ENCODE measurements at regions not wholly inside any gene's neighbourhood (a gene's known extent, or its start where the extent isn't known, plus 50 kb on each side); places are given as distances from the start of the nearest gene placed in this dataset.

- DNase-seq = no peak
Measured at GRCh38 chr10:65320236-65321026, 1605.4 kb upstream of the LRRTM3 start.

GRCh38 chr10:65323802-65324201 lies 1602.0 kb upstream of the LRRTM3 start:
- no peak for DNase-seq

- no peak for DNase-seq
Measured at GRCh38 chr10:65325913-65326312, 1599.9 kb upstream of the LRRTM3 start.

- DNase-seq = no peak
Measured at GRCh38 chr10:65328486-65328885, 1597.3 kb upstream of the LRRTM3 start.

GRCh38 chr10:65335311-65335710 lies 1590.5 kb upstream of the LRRTM3 start:
- DNase-seq = no peak

- DNase-seq = no peak
Measured at GRCh38 chr10:65340340-65340739, 1585.5 kb upstream of the LRRTM3 start.

- peak; percentile 58 for DNase-seq
Measured at GRCh38 chr10:65341323-65341925, 1584.4 kb upstream of the LRRTM3 start.

- no peak for DNase-seq
Measured at GRCh38 chr10:65342245-65342644, 1583.6 kb upstream of the LRRTM3 start.

GRCh38 chr10:65346466-65346865 lies 1579.4 kb upstream of the LRRTM3 start:
- DNase-seq = no peak

- DNase-seq = no peak
Measured at GRCh38 chr10:65348637-65349036, 1577.2 kb upstream of the LRRTM3 start.

GRCh38 chr10:65350611-65351010 lies 1575.2 kb upstream of the LRRTM3 start:
- no peak for DNase-seq

- no peak for DNase-seq
Measured at GRCh38 chr10:65355141-65355680, 1570.6 kb upstream of the LRRTM3 start.

GRCh38 chr10:65358565-65358964 lies 1567.3 kb upstream of the LRRTM3 start:
- DNase-seq = peak; percentile 8

GRCh38 chr10:65360497-65360896 lies 1565.3 kb upstream of the LRRTM3 start:
- no peak for DNase-seq

GRCh38 chr10:65365878-65366277 lies 1560.0 kb upstream of the LRRTM3 start:
- DNase-seq = no peak

- DNase-seq = peak; percentile 14
Measured at GRCh38 chr10:65367706-65368105, 1558.1 kb upstream of the LRRTM3 start.

GRCh38 chr10:65375528-65375927 lies 1550.3 kb upstream of the LRRTM3 start:
- no peak for DNase-seq

GRCh38 chr10:65377687-65378086 lies 1548.1 kb upstream of the LRRTM3 start:
- DNase-seq = no peak

- DNase-seq = peak; percentile 74
Measured at GRCh38 chr10:65394502-65395297, 1531.1 kb upstream of the LRRTM3 start.

GRCh38 chr10:65395631-65396030 lies 1530.2 kb upstream of the LRRTM3 start:
- DNase-seq = no peak

GRCh38 chr10:65396997-65397396 lies 1528.8 kb upstream of the LRRTM3 start:
- peak; percentile 39 for DNase-seq

- no peak for DNase-seq
Measured at GRCh38 chr10:65408401-65408800, 1517.4 kb upstream of the LRRTM3 start.

GRCh38 chr10:65413001-65413400 lies 1512.8 kb upstream of the LRRTM3 start:
- no peak for DNase-seq
